ENCODE measurements at regions not wholly inside any gene's neighbourhood (a gene's known extent, or its start where the extent isn't known, plus 50 kb on each side); places are given as distances from the start of the nearest gene placed in this dataset.

DNA sequence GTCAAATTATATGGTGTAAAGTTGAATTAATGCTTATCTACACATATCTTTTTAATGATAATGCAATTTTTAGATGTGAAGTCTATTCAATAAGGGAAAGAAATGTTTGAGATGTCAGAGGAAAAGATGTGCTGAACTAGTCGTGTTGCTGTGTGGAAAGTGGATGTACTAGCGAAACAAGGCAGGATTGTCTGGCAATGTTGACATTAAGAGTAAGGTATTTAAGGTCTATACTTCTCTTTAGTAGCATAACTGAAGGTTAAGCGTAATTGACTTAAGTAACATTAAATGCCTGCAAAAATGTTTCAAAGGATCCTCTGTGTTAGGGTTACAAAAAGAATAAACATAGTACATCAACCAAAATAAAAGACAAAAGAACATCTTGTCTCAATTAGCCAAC, 787.3 kb upstream of the KLHL1 start:
- no peak for DNase-seq (ENCODE audit: extremely low spot score)
- Histone ChIP-seq H3K4me1 (ENCODE audit: insufficient read depth) (no peaks in the 10 kb centered on the region), H3K4me3 (ENCODE audit: low read depth, low read length) (no peak overlapping the region), H3K27ac (ENCODE audit: low read depth) (no peak overlapping the region), H3K36me3 (ENCODE audit: insufficient read depth) (no peaks in the 10 kb centered on the region)
- WGBS = 66% methylated on average over 3 of the region's 3 CpGs

- H3K4me1 ChIP-seq (ENCODE audit: insufficient read depth) = no peaks in the 10 kb centered on the region
- no peak overlapping the region for H3K27ac ChIP-seq (ENCODE audit: low read depth)
- H3K36me3 ChIP-seq (ENCODE audit: insufficient read depth) = no peaks in the 10 kb centered on the region
- H3K4me3 ChIP-seq (ENCODE audit: low read depth, low read length) = no peak overlapping the region
- DNase-seq (ENCODE audit: extremely low spot score) = no peak
- WGBS = 75% methylated on average over 1 of the region's 1 CpG
Observed at GRCh38 chr13:70894258-70894657, 786.0 kb upstream of the KLHL1 start.

DNA sequence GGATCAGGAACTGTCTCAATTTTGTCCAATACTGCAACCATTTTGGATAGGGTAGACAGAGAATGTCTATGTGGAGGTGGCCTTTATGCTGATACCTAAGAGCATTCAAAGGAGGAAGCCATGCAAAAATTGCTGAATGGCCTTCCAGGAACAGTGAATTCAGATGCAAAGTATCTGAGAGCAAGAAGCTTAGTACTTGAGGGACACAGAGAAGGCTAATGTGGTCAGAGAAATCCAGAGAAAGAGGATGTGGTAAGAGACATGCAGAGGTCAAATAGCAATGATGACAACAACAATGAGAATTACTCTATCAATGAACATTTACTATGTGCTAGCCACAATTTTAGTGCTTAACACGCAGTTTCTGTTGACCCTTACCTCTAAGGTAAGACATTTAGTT, 785.6 kb upstream of the KLHL1 start:
- Histone ChIP-seq H3K4me1 (ENCODE audit: insufficient read depth) (no peaks in the 10 kb centered on the region), H3K36me3 (ENCODE audit: insufficient read depth) (no peaks in the 10 kb centered on the region), H3K4me3 (ENCODE audit: low read depth, low read length) (no peak overlapping the region), H3K27ac (ENCODE audit: low read depth) (no peak overlapping the region)
- no peak for DNase-seq (ENCODE audit: extremely low spot score)
- WGBS = 59% methylated on average over 1 of the region's 1 CpG

DNA sequence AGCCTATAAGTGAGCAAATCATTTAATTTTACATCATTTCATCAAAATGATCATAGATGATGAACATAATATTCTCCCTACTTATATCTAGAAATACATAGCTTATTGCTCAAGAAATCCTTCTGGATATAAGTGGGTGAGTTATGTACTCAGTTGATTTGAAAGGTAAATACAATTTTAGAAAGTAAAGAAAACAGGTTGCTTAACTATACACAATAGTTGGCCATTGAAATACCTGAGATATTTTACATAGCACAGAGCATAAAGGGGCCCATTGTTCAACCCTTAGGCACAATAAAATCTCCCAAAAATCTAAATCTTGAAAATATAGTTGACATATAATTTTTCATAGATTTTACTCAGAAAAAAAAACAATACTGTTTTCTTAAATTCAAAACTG, 782.0 kb upstream of the KLHL1 start:
- Histone ChIP-seq H3K36me3 (ENCODE audit: insufficient read depth) (no peaks in the 10 kb centered on the region), H3K4me1 (ENCODE audit: insufficient read depth) (no peaks in the 10 kb centered on the region), H3K27ac (ENCODE audit: low read depth) (no peak overlapping the region), H3K4me3 (ENCODE audit: low read depth, low read length) (no peak overlapping the region)
- no peak for DNase-seq (ENCODE audit: extremely low spot score)

DNA sequence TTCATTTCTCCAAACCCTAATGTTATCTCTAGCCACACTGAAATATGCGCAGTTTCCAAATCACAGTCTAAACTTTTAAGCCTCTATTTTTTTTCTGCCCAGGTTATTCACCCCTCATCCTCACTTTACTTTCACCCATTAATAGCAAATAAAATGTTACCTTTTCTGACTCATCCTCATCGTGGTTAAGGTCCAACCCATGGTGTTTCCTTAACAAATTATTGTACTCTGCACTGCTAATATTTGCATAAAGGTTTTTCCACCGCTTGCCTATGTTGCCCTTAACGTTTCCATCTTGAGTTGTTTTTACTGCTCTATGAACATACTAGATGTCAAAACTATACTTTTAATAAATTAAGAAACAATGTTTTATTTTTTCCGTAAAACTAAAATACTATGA, 780.9 kb upstream of the KLHL1 start:
- 82% methylated on average over 5 of the region's 5 CpGs for WGBS
- no peak for DNase-seq (ENCODE audit: extremely low spot score)
- Histone ChIP-seq H3K4me1 (ENCODE audit: insufficient read depth) (no peaks in the 10 kb centered on the region), H3K4me3 (ENCODE audit: low read depth, low read length) (no peak overlapping the region), H3K36me3 (ENCODE audit: insufficient read depth) (no peaks in the 10 kb centered on the region), H3K27ac (ENCODE audit: low read depth) (no peak overlapping the region)

DNA sequence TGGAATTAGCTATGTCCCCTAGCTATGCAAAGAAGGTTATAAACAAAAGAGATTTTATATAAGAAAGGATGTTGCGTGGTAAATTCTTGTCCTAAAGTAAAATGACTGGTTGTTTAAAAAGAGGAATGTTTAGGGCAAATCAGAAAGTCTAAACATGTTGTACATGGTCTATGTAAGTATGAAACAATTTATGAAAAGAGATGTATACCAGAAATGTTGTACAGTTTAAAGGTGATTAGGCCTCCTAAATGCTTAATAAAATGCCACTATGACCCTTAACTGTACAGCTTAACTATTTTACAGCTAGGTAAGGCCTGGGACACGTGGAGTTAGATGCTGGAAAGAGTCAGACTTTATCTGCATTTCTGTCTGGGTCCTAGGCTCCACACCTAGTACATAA, 775.9 kb upstream of the KLHL1 start:
- no peak for DNase-seq (ENCODE audit: extremely low spot score)
- no peaks in the 10 kb centered on the region for H3K36me3 ChIP-seq (ENCODE audit: insufficient read depth)
- H3K27ac ChIP-seq (ENCODE audit: low read depth) = no peak overlapping the region
- 60% methylated on average over 2 of the region's 2 CpGs for WGBS
- H3K4me1 ChIP-seq (ENCODE audit: insufficient read depth) = no peaks in the 10 kb centered on the region
- H3K4me3 ChIP-seq (ENCODE audit: low read depth, low read length) = no peak overlapping the region

GRCh38 chr13:70874636-70875035, 766.4 kb upstream of the KLHL1 start:
- H3K4me3 ChIP-seq (ENCODE audit: low read depth, low read length) = no peak overlapping the region
- DNase-seq (ENCODE audit: extremely low spot score) = no peak
- H3K4me1 ChIP-seq (ENCODE audit: insufficient read depth) = no peaks in the 10 kb centered on the region
- no peaks in the 10 kb centered on the region for H3K36me3 ChIP-seq (ENCODE audit: insufficient read depth)
- WGBS = 63% methylated on average over 3 of the region's 3 CpGs
- no peak overlapping the region for H3K27ac ChIP-seq (ENCODE audit: low read depth)

DNA sequence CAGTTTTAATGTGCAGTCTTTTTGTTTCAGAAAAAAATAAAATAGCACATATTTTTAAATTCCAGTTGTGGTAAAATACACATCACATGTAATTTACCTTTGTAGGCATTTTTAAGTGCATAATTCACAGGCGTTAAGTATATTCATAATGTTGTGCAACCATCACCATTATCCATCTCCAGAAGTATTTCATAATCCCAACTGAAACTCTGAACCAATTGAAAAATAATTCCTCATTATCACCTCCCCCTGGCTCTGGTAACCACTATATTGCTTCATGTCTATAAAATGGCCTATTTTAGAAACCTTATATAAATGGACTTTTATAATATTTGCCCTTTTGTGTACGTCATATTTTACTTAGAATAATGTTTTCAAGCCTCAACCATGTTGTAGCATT, 756.5 kb upstream of the KLHL1 start:
- WGBS = 74% methylated on average over 2 of the region's 2 CpGs
- H3K27ac ChIP-seq (ENCODE audit: low read depth) = no peak overlapping the region
- DNase-seq (ENCODE audit: extremely low spot score) = no peak
- H3K36me3 ChIP-seq (ENCODE audit: insufficient read depth) = no peaks in the 10 kb centered on the region
- no peak overlapping the region for H3K4me3 ChIP-seq (ENCODE audit: low read depth, low read length)
- no peaks in the 10 kb centered on the region for H3K4me1 ChIP-seq (ENCODE audit: insufficient read depth)

DNA sequence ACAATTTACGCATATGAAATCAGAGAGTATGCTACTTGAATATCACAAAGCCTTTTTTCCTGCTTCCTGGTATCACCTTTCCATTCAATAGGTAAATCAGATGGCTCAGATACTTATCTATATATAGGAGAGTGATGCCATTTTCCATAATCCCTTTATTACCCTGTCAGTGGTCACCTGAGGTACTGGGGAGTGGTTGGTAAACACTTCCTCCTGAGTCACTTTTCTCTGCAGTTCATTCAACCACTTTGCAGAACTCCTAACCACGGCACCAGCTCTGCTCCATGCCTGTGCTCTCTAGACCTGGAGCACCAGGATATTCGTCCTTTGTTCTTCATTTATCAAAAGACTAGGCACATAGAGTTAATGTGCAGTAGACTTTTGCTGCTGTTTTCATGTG, 748.5 kb upstream of the KLHL1 start:
- Histone ChIP-seq H3K4me1 (ENCODE audit: insufficient read depth) (no peaks in the 10 kb centered on the region), H3K4me3 (ENCODE audit: low read depth, low read length) (no peak overlapping the region), H3K27ac (ENCODE audit: low read depth) (no peak overlapping the region), H3K36me3 (ENCODE audit: insufficient read depth) (no peaks in the 10 kb centered on the region)
- no peak for DNase-seq (ENCODE audit: extremely low spot score)
- 75% methylated on average over 3 of the region's 3 CpGs for WGBS

DNA sequence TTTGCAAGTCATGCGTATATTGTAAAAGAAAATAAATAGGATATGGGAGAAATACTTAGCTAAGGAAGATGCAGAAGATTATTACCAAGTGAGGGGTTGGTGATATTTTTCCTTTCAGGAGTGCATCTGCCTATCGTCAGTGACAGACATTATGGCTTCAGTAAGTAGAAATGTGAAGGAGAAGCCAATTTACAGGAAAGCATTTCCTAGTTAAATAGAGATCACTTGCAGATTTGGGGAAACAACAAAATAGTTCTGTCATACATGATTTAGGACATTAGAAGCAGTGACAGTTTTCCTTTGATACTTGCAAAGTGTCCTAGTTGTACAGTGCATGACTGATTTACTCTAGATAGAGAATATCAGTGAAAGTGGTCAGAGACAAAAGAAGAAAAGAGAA, 747.8 kb upstream of the KLHL1 start:
- DNase-seq (ENCODE audit: extremely low spot score) = no peak
- Histone ChIP-seq H3K4me3 (ENCODE audit: low read depth, low read length) (no peak overlapping the region), H3K36me3 (ENCODE audit: insufficient read depth) (no peaks in the 10 kb centered on the region), H3K4me1 (ENCODE audit: insufficient read depth) (no peaks in the 10 kb centered on the region), H3K27ac (ENCODE audit: low read depth) (no peak overlapping the region)
- 75% methylated on average over 2 of the region's 2 CpGs for WGBS

DNA sequence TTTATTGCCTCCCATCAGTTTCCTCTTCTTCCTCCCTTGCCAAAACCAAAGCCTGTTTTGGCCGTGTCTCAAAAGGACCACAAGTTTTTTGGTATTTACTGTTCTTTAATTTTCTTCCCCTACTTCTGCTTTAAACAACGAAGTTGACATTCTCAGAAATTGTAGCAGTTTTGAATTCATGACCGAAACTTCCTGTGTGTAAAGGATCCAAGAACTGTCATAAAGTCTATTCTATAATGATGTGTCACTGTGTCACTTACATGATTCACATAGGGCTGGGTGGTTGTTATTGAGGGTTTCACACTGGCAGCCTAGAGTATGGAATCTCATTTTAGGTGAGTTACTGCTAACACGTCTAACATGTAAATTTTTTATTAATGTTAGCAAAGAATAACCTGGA, 741.0 kb upstream of the KLHL1 start:
- WGBS = 34% methylated on average over 4 of the region's 4 CpGs
- no peak overlapping the region for H3K4me3 ChIP-seq (ENCODE audit: low read depth, low read length)
- H3K4me1 ChIP-seq (ENCODE audit: insufficient read depth) = no peaks in the 10 kb centered on the region
- H3K27ac ChIP-seq (ENCODE audit: low read depth) = no peak overlapping the region
- H3K36me3 ChIP-seq (ENCODE audit: insufficient read depth) = no peaks in the 10 kb centered on the region
- DNase-seq (ENCODE audit: extremely low spot score) = no peak

GRCh38 chr13:70844391-70845108, 736.3 kb upstream of the KLHL1 start:
- Histone ChIP-seq H3K4me3 (ENCODE audit: low read depth, low read length) (no peak overlapping the region), H3K36me3 (ENCODE audit: insufficient read depth) (no peaks in the 10 kb centered on the region), H3K27ac (ENCODE audit: low read depth) (no peak overlapping the region), H3K4me1 (ENCODE audit: insufficient read depth) (no peaks in the 10 kb centered on the region)
- 87% methylated on average over 7 of the region's 7 CpGs for WGBS
- no peak for DNase-seq (ENCODE audit: extremely low spot score)

- H3K36me3 ChIP-seq (ENCODE audit: insufficient read depth) = no peaks in the 10 kb centered on the region
Observed at GRCh38 chr13:70842062-70842644, 733.9 kb upstream of the KLHL1 start.

GRCh38 chr13:70841240-70842061, 733.2 kb upstream of the KLHL1 start:
- no peak overlapping the region for H3K4me3 ChIP-seq (ENCODE audit: low read depth, low read length)
- WGBS = 83% methylated on average over 12 of the region's 12 CpGs
- no peak for DNase-seq (ENCODE audit: extremely low spot score)
- no peak overlapping the region for H3K27ac ChIP-seq (ENCODE audit: low read depth)
- H3K36me3 ChIP-seq (ENCODE audit: insufficient read depth) = no peaks in the 10 kb centered on the region
- H3K4me1 ChIP-seq (ENCODE audit: insufficient read depth) = no peaks in the 10 kb centered on the region

More at GRCh38 chr13:70842062-70842644, 733.9 kb upstream of the KLHL1 start:
- WGBS = 85% methylated on average over 5 of the region's 5 CpGs
- H3K27ac ChIP-seq (ENCODE audit: low read depth) = no peak overlapping the region
- no peak overlapping the region for H3K4me3 ChIP-seq (ENCODE audit: low read depth, low read length)
- H3K4me1 ChIP-seq (ENCODE audit: insufficient read depth) = no peaks in the 10 kb centered on the region
- DNase-seq (ENCODE audit: extremely low spot score) = no peak
